ENCODE measurements at regions not wholly inside any gene's neighbourhood (a gene's known extent, or its start where the extent isn't known, plus 50 kb on each side); places are given as distances from the start of the nearest gene placed in this dataset.
"Not testable (repeated sequence)": the region's sequence is repeated elsewhere in the genome, so short reads cannot be mapped to it uniquely, and the experiment has no call there.

DNA sequence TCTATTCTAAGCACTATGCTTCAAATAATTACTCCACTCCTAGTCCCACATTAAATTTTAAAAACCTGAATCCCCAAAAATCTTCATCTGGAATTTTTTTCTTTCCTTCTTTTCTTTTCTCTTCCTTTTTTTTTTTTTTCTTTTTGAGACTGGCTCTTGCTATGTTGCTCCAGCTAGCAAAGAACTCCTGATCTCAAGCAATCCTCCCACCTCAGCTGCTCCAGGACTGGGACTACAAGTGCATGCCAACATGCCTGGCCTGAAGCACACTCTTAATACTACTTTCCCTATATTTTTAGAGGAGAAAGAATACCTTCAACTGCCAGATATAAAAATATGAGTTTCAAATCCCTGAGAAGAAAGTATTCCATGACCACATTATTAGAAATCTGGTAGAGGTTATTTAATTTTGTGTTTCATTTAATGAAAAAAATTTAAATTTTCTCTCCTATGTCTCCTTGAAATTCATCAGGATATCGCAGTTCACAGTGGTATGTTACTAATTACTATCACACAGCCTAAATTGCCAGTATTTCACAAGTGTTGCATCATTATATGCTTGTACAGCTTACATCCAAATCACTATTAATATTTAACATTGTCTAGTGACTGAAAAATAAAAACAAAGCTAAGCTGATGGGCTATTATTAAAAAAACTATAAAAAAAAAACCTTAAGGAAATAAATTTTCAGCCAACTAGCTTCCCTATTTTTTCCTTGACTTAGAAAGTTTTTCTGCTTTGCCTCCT lies 227.8 kb downstream of the NAF1 start:
- DNase-seq: peak; percentile 11

DNA sequence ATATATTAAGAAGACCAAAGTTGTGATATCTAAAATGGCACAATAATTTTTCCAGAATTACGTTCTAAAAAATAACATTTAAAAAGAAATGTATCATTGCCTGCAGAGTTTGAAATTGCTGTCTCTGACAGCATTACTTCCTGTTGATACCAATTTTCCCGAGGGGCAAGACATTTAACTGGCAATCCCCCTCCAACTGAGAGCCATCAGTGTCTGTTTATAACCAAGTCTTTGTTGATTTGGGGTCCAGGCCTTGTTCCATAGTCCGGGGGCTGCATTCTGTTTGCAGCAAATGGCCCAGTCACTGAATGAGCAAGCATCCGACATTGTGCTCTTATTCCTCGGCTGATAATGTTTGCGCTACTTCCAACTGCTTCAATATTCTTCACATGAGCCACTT lies 231.5 kb downstream of the NAF1 start:
- DNase-seq: no peak

DNA sequence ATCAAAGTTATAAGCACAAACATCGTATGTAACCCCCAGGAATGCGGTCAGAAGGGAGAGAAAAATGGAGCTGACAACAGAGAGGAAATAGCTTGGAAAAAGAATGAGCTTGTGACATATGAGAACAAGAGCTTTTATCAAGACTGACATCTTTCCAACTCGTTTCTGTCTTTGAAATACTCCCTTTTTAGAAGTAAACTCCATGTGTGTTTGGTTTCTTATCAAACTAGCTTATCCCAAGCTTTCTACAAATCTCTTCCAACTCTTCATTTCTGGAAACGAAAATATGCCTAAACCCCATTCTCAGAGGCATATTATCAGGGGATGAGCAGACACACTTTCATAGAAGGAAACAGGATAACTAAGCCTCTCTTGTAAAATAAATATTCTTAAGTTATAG lies 235.4 kb downstream of the NAF1 start:
- no peak for DNase-seq

DNA sequence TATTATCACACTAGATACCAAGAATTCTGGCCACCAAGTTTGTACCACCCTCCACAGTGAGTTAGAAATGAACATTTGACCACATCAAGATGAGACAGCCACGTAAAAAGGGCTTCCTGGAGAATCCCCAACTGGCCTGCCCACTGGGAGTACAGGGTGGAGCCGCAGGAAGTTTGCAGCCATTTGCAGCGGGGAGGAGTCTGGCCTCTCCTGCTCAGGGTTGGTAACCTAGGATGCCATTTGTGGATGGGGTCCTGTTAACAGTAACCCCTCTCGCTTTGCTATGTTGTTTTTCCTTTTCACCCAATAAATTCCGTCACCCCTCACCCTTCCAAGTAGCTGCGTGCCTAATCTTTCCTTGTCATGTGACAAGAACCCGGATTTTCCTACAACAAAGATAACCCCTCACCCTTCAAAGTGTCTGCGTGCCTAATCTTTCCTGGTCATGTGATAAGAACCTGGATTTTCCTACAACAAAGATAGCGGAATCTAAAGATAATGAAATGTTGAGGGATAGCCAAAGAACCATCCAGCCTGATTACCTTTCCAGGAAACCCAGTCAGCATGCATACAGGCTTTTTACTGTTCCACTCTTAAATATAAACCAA lies 245.4 kb downstream of the NAF1 start:
- no peak for DNase-seq

DNA sequence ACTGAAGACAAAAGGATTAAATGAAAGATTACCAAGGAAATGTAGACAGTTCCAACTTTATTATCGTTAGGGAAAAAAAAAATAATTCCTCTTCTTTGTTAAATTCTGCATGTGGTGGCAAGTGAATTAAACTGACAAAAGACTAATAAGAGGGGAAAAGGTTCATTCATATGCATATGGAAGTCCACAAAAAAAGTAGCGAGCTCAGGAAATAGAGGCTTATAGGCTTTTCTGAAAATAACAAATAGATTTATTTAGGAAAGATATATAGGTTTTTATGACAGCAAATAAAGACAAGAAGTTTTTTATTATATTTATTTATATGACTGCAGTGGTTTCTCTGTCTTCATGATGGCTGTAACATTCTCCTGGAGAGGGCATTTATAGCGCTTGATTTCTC lies 246.0 kb downstream of the NAF1 start:
- DNase-seq: no peak

DNA sequence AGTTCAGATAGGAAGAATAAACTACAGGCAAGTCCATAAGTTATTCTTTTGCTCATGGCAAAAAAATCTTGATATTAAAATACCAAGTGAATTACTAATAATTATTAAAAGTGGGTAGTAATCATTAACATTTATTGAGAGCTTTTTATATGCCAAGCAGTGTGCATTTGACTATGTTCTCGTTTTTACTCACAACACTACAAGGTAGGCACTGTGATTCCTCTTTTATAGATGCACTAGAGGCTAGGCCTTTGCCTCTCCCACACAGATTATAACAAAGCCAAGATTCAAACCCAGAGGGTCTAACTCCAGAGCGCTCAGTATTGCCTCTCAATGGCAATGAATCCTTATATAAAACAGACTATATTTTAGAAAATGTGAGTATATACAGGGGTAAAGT lies 254.2 kb downstream of the NAF1 start:
- no peak for DNase-seq

DNA sequence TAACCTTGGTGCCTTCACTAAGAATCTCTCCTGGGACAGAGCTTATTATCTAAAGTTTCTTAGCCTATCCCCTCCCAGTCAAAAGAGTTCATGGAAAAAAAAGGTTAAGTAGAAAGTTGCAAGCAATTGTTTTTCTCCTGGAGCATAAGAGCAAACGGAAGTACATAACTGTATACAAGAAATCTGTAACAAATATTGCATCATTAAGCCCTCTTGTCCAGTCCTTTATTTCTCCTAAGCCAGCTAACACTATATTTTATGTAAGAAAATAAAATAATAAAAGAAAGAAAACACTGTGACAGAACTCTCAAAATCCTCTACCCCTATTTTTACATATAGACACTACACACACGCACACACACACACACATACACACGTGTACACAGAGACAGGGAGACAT lies 255.3 kb downstream of the NAF1 start:
- DNase-seq: no peak

DNA sequence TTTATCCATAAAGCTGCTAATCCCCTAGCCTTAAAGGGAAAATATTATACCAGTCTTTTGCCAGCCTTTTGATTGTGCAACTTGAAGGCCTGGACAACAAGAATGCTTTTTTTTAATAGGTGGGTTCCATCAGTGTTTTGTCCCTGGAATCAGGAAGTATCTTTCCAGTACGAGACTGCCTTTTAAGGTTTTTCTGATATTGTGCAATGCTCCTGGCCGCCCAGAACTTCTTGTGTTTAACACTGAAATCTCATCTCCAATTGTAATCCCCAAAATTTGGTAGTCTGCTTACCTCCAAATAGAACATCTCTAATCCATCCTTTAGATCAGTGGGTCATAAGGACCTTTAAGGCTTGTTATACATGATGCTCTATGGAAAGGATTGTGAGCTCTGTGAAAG lies 256.7 kb downstream of the NAF1 start:
- DNase-seq: no peak

DNA sequence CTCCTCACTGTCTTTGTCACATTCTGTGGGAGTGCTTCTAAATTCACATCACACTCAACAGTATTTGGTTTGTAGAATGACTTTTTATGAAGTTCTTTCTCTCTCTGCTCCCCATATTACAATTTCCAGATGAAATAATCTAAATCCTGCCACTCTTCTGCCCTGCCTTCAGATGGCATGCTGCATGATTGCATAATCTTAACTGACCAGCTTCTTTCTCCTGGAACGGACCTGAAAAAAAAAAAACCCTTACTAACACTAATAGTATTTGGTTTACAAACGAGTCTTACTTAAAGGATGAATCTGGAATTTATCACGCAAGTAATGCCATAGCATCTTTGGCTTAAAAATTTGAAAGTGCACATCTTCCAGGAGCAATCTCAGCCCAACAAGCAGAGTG lies 272.3 kb downstream of the NAF1 start:
- no peak for DNase-seq

DNA sequence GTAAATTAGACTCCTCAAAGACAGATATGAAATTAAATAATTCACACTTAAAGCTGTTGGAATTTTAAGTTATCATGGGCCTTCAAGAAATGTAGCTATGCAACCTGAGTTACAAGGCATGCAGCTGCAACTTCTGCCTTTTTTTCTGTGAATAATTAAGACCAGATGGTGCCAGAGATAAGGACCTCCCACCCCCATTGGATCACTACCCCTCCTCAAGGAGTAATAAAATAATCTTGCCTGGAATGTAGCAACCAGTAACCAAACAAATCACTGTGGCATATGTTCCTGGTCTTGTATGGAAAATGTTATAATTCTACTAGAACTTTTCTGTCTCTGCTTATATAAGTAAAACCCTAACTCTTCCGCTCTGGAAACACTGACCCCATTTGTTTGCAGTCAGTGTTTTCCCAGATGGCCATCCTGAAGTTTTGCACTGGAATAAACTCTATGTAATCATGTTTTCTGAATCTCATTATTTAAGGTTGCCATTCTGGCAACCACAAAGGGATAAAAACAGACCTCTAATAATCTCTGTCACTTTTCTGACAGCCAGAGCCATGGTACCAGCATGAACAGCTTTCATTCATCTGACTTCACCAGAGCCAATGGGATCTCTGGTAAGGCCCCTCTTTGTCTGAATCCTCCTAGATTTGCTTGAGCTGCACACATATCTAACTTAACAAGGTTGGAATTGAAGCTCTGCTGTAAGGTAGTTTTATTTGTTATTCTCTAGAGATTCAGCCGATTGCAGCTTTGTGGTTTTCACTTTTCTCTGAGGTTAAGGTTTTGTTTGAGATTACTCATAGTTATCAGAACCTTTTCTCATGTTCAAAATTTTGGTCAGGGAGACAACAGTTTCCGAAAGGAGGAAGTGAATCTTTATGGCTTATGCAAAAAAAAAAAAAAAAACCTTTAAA lies 274.6 kb downstream of the NAF1 start:
- DNase-seq: peak; percentile 69

DNA sequence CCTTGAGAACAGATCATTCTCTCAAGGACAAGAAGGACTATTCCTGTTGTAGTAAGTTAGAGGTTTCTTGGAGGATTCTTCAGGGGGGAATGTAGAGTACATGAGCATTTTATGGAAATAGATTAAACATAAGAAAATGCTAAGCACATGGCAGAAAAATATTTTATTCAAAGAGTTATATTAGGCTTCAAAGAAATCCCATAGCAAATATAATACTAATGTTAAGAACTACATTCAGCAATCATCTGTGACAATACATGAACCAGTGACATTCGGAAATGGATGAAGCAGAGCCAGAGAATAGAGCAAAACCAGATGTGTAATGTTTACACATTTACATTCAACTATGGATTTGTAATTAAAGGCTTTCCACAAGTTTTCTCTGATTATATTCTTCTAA lies 288.6 kb downstream of the NAF1 start:
- DNase-seq: no peak

DNA sequence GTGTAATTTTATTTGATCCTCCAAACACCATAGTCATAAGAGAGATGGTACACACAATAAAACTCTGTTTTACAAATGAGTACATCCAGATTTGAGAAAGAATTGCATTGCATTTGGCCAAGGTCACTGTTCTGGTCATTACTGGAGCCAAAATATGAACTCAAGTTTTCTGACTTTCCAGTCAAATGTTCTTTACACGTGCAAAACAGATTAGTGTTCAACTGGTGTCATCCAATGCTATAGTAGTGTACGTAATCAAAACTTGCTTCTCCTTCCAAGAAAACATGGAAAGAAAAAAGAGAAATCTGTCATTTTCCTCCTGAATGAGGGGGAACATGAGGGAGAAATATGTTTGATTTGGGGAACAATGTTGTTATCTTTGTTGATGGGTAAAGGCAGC lies 291.9 kb downstream of the NAF1 start:
- no peak for DNase-seq

DNA sequence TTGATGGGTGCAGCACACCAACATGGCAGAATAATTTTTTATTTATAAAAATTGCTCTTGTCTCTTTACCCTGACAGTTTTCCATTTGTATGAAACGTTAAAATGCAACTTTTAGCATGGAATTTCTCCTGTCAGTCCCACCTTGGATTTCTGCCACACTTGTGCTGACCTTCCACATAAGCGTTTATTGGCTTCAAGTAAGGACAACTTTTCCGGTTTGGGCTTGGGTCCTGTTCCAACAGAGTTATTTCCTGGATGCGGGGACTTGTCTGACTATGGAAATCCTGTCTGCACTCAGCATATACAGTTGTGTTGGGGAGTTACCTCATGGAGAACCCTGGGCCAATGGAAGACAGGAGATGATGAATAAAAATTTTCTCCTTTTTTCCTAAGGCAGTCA lies 294.7 kb downstream of the NAF1 start:
- no peak for DNase-seq

DNA sequence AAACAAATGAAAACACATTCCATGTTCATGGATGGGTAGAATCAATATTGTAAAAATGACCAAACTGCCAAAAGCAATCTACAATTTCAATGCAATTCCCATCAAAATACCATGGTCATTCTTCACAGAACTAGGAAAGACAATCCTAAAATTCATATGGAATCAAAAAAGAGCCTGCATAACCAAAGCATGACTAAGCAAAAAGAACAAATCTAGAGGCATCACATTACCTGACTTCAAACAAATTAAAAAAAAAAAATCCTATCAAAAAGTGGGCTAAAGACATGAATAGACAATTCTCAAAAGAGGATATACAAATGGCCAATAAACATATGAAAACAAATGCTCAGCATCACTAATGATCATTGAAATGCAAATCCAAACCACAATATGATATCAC lies 297.5 kb downstream of the NAF1 start:
- no peak for DNase-seq

DNA sequence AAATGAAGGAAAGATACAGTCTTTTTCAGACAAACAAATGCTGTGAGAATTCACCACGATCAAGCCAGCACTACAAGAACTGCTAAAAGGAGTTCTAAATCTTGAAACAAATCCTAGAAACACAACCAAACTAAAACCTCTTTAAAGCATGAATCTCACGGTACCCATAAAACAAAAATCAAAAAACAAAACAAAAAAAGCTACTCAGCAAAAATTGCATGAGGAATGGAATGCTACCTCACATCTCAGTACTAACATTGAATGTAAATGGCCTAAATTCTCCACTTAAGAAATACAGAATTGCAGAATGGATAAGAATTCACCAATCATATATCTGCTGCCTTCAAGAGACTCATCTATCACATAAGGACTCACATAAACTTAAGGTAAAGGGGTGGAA lies 300.1 kb downstream of the NAF1 start:
- DNase-seq: no peak

DNA sequence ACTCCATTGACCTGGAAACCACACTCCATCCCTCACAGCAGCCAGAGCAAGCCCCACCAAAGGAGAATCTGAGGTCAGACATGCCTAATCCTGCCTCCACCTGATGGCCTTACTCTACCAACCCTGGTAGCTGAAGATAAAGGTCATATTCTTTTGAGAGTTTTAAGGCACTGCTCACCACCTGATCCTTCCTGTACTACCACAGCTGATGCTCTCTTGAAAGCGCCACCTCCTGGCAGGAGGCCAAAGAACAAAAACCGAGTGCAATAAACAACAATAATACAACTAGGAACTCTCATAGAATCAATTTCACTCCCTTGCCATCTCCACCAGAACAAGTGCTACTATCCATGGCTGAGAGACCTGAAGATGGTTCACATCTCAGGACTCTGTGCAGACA lies 301.6 kb downstream of the NAF1 start:
- DNase-seq: no peak

DNA sequence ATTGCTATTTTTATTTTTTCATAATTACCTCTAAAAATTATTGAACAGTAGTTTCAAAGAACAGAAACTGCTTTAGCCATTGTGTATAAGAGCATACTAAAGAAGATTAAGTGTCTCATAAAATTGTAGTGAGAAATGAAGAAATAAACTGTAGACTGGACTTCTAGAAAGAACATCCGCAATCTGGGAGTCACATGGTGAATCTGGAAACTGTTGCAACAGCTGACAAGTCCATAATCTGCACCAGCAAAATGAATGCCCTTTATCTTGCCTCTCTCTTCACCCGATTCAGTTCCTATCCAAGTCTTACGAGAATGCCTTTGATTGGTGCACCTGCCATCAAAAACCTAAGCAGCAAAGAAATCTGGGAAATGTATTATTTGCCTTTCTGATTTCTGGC lies 312.9 kb downstream of the NAF1 start:
- no peak for DNase-seq

DNA sequence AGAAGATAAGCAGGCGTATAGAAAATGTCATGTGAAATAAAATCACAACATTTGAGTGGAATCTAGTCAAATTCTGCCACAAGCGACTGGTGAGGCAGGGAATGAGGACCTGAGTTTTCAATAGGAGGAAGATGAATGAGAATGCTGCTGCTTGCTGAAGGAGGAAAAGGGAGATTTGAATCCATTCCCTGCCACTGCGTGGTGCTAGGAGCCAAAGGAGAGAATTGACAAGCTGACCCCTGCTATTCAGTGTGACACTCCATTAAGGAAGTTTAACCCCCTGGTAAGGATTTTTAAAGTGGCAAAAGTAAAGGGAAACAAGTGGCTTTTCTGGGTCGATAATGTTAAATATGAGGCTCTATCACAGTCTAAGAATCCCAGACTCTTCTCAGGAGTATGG lies 314.0 kb downstream of the NAF1 start:
- DNase-seq: no peak

DNA sequence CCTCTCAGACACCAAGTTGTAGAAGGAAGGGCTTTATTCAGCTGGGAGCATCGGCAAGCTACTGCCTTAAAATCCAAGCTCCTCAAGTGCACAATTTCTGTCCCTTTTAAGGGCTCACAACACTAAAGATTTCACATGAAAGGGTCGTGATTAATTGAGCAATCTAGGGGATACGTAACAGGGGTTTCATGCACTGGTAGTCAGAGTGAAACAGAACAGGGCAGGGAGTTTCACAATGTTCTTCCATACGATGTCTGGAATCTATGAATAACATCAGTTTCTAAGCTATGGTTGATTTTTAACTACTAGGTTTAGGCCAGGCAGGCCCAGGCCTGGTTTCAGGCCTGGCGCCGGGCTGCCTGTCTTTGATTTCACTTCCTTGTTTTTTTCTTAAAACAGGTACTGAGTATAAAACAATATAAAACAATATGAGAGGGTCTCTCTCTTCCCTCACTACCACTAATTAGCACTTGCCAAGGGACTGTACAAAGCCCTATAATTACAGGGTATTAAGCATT lies 315.4 kb downstream of the NAF1 start:
- not testable (repeated sequence) for DNase-seq

DNA sequence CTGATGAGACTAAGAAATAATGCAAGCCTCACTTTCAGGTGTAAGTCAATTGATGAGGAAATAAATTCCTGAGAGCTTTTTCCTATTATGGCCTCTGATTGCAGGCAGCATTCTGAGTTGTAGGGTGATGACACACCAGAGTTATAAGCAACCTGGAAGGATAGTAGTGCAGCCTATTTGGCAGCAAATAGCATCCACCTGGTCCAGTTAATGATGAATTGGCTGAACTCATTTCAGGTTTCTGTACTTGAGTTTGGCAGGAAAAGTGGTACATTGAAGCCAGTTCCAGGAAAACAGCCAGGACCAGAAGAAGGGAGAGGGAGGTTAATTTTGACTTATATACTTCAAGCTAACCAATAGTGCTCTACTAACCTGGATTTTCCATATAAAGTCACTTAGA lies 316.8 kb downstream of the NAF1 start:
- DNase-seq: no peak

DNA sequence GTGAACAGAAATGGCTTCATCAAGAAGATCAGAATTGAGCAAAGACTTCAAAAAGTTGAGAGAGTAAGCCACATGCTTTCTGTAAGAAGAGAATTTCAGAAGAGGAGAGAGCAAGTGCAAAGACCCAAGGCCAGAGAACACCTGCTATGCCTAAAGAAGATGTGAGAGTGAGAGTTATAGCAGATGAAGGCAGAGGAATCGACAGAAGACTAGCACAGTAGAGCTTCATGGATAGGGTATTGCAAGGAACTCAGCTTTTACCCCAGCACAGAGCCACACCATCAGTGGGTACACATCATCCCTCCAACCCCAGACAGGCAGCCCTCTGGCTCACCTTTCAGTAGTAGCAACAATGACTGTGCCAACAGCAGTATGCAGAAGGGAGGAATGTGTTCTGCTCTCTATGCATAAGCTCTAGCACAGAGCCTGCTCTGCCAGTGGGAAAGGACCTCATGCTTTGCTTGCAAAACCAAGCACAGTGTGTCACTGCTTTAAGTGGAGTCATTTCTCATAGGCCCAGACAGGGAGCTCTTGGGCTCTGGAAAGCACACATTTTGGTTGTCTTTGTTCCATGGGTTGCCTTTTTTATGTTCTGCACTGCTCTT lies 318.6 kb downstream of the NAF1 start:
- DNase-seq: no peak

DNA sequence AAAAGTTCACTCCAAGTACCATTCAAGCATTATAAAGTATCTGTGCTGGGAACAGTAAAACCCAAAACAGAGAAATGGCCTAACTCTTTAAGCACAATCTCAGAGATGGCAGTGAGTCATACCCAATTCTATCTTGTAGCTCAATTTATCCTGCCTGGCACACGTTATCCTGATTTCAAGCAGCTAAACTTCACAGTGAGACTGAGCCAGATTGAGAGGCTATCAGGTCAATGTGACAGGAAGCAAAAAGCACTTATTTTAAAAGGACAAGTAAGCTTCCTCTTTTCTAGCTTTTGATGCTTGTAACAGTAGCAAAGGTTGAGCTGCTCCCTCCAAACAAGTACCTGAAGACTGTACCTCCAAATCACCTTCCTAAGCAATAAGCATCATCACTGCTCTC lies 324.9 kb downstream of the NAF1 start:
- no peak for DNase-seq

DNA sequence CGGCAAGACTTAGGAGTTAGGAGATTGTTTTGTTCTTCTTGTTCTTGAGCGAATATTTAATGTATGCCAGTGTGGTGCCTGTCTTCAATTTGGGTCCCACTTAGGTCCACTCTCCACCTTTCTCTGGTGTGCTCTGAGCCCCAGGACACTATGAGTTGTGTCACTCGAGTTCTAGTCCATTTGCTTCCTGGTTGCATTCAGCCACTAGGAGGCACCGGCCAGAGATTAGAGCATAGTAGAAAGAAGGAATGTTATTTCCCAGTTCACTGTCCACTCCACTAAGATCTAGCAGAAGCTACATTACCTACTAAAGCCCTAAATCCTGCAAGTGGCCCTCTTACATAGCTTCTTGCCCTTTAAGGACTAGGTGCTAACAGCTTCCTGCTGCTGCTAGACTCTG lies 326.9 kb downstream of the NAF1 start:
- DNase-seq: no peak
